Type B pancreatic cell (in vitro differentiated cells): ENCODE measurements at regions not wholly inside any gene's neighbourhood (a gene's known extent, or its start where the extent isn't known, plus 50 kb on each side); places are given as distances from the start of the nearest gene placed in this dataset.

Experiments used
- DNase-seq: peaks from one replicate; pipeline ENCODE4 v3.0.0; 2021; ENCODE audit warnings: mixed read lengths; ENCODE audit not compliant: unreplicated experiment; ENCODE audit errors: extremely low spot score
- H3K27ac Mint-ChIP-seq: 2 replicates; pipeline ENCODE4 v1.8.0; 2021; ENCODE audit warnings: mild to moderate bottlenecking, mixed read lengths
- H3K27me3 Mint-ChIP-seq: 2 replicates; pipeline ENCODE4 v1.8.0; 2021; ENCODE audit warnings: mixed read lengths
- H3K36me3 Mint-ChIP-seq: 2 replicates; pipeline ENCODE4 v1.8.0; 2021; ENCODE audit warnings: mixed read lengths
- H3K4me1 Mint-ChIP-seq: one replicate; pipeline ENCODE4 v1.8.0; 2021; ENCODE audit warnings: mixed read lengths; ENCODE audit not compliant: unreplicated experiment
- H3K4me3 Mint-ChIP-seq: 2 replicates; pipeline ENCODE4 v1.8.0; 2021; ENCODE audit warnings: mild to moderate bottlenecking, mixed read lengths
- H3K9me3 Mint-ChIP-seq: 2 replicates; pipeline ENCODE4 v1.8.0; 2021; ENCODE audit warnings: mixed read lengths
- CTCF ChIP-seq: fragments of 200-600 bp; sonication (generic); conservative IDR thresholded peaks from 2 replicates; pipeline ENCODE4 v1.5.0; 2021; ENCODE audit warnings: antibody characterized with exemption, mild to moderate bottlenecking

GRCh38 chr3:44128057-44128775 is 113.5 kb upstream of the TOPAZ1 start:
- TF ChIP-seq CTCF = no peak
- no peak overlapping the region for H3K27ac Mint-ChIP-seq

GRCh38 chr3:44130249-44130648 is 111.4 kb upstream of the TOPAZ1 start:
- no peak for DNase-seq
- H3K9me3 Mint-ChIP-seq = no peaks in the 10 kb centered on the region
- no peaks in the 10 kb centered on the region for H3K36me3 Mint-ChIP-seq
- peaks cover 3% of the 10 kb centered on the region for H3K4me1 Mint-ChIP-seq
- H3K27ac Mint-ChIP-seq = no peak overlapping the region
- no peak overlapping the region for H3K4me3 Mint-ChIP-seq
- no peak for TF ChIP-seq CTCF
- H3K27me3 Mint-ChIP-seq = peaks cover 35% of the 10 kb centered on the region

More at GRCh38 chr3:44128057-44128775, 113.5 kb upstream of the TOPAZ1 start:
- Mint-ChIP-seq H3K27me3 (peaks cover 23% of the 10 kb centered on the region), H3K36me3 (no peaks in the 10 kb centered on the region), H3K9me3 (no peaks in the 10 kb centered on the region), H3K4me1 (peaks cover 3% of the 10 kb centered on the region), H3K4me3 (no peak overlapping the region)
- no peak for DNase-seq

- no peak for DNase-seq
- peaks cover 3% of the 10 kb centered on the region for H3K4me1 Mint-ChIP-seq
- TF ChIP-seq CTCF = no peak
- peaks cover 48% of the 10 kb centered on the region for H3K27me3 Mint-ChIP-seq
- no peak overlapping the region for H3K4me3 Mint-ChIP-seq
- no peak overlapping the region for H3K27ac Mint-ChIP-seq
- no peaks in the 10 kb centered on the region for H3K36me3 Mint-ChIP-seq
- no peaks in the 10 kb centered on the region for H3K9me3 Mint-ChIP-seq
Measured at GRCh38 chr3:44132061-44132460, 109.6 kb upstream of the TOPAZ1 start.

- Mint-ChIP-seq H3K9me3 (no peaks in the 10 kb centered on the region), H3K4me3 (no peak overlapping the region), H3K27me3 (peaks cover 50% of the 10 kb centered on the region), H3K4me1 (peaks cover 3% of the 10 kb centered on the region), H3K36me3 (no peaks in the 10 kb centered on the region), H3K27ac (no peak overlapping the region)
- TF ChIP-seq CTCF = no peak
- DNase-seq = no peak
Measured at GRCh38 chr3:44132593-44132992, 109.1 kb upstream of the TOPAZ1 start.

- no peak for TF ChIP-seq CTCF
- no peak for DNase-seq
- Mint-ChIP-seq H3K4me3 (no peak overlapping the region), H3K9me3 (no peaks in the 10 kb centered on the region), H3K27me3 (peaks cover 55% of the 10 kb centered on the region), H3K4me1 (no peaks in the 10 kb centered on the region), H3K36me3 (no peaks in the 10 kb centered on the region), H3K27ac (no peak overlapping the region)
Measured at GRCh38 chr3:44136421-44136820, 105.3 kb upstream of the TOPAZ1 start.
